ENCODE measurements at regions not wholly inside any gene's neighbourhood (a gene's known extent, or its start where the extent isn't known, plus 50 kb on each side); places are given as distances from the start of the nearest gene placed in this dataset.

GRCh38 chr10:47239211-47239610 is 60.8 kb upstream of the GDF10 start:
- TF ChIP-seq FOXM1 (IDR thresholded peaks at IDR 0.05; ENCODE audit: borderline replicate concordance) (no peak), BHLHE40 (IDR thresholded peaks at IDR 0.05; ENCODE audit: borderline replicate concordance) (no peak), SP1 (IDR thresholded peaks at IDR 0.05) (no peak), ZNF384 (IDR thresholded peaks at IDR 0.05) (no peak), FOXA1 (IDR thresholded peaks at IDR 0.05) (no peak), HDGF (IDR thresholded peaks at IDR 0.05; ENCODE audit: borderline replicate concordance) (no peak), L3MBTL2 (conservative IDR thresholded peaks at IDR 0.05) (no peak), PKNOX1 (IDR thresholded peaks at IDR 0.05) (no peak), TARDBP (IDR thresholded peaks at IDR 0.05) (no peak), NFRKB (IDR thresholded peaks at IDR 0.05) (no peak), ARNT (IDR thresholded peaks at IDR 0.05) (no peak)

Measured in HEK293T (cell line).